ENCODE measurements at regions not wholly inside any gene's neighbourhood (a gene's known extent, or its start where the extent isn't known, plus 50 kb on each side); places are given as distances from the start of the nearest gene placed in this dataset.

GRCh38 chr9:135030566-135031226 lies 56.8 kb upstream of the OLFM1 start:
- Histone ChIP-seq H3K27me3 (ENCODE audit: control insufficient read depth, insufficient read depth, low read length) (no peaks in the 10 kb centered on the region), H3K9ac (ENCODE audit: low read depth, low read length) (no peak overlapping the region), H3K9me3 (ENCODE audit: control insufficient read depth, insufficient read depth, low read length) (no peaks in the 10 kb centered on the region), H3K27ac (ENCODE audit: low read depth, low read length) (no peak overlapping the region), H3K4me3 (ENCODE audit: low read depth, low read length) (no peak overlapping the region), H3K4me1 (ENCODE audit: control insufficient read depth, insufficient read depth, low read length) (no peaks in the 10 kb centered on the region), H3K36me3 (ENCODE audit: control insufficient read depth, insufficient read depth, low read length) (no peaks in the 10 kb centered on the region)

- Histone ChIP-seq H3K27ac (ENCODE audit: low read depth, low read length) (no peak overlapping the region), H3K9ac (ENCODE audit: low read depth, low read length) (no peak overlapping the region), H3K4me3 (ENCODE audit: low read depth, low read length) (no peak overlapping the region), H3K27me3 (ENCODE audit: control insufficient read depth, insufficient read depth, low read length) (no peaks in the 10 kb centered on the region), H3K36me3 (ENCODE audit: control insufficient read depth, insufficient read depth, low read length) (no peaks in the 10 kb centered on the region), H3K4me1 (ENCODE audit: control insufficient read depth, insufficient read depth, low read length) (no peaks in the 10 kb centered on the region), H3K9me3 (ENCODE audit: control insufficient read depth, insufficient read depth, low read length) (no peaks in the 10 kb centered on the region)
Measured at GRCh38 chr9:135032041-135032835, 55.2 kb upstream of the OLFM1 start.

- no peaks in the 10 kb centered on the region for H3K9me3 ChIP-seq (ENCODE audit: control insufficient read depth, insufficient read depth, low read length)
- H3K4me3 ChIP-seq (ENCODE audit: low read depth, low read length), result no peak overlapping the region
- H3K27me3 ChIP-seq (ENCODE audit: control insufficient read depth, insufficient read depth, low read length), result no peaks in the 10 kb centered on the region
- no peak overlapping the region for H3K27ac ChIP-seq (ENCODE audit: low read depth, low read length)
- no peaks in the 10 kb centered on the region for H3K4me1 ChIP-seq (ENCODE audit: control insufficient read depth, insufficient read depth, low read length)
- H3K9ac ChIP-seq (ENCODE audit: low read depth, low read length), result no peak overlapping the region
- H3K36me3 ChIP-seq (ENCODE audit: control insufficient read depth, insufficient read depth, low read length), result no peaks in the 10 kb centered on the region
Measured at GRCh38 chr9:135032868-135033460, 54.5 kb upstream of the OLFM1 start.

- no peaks in the 10 kb centered on the region for H3K4me1 ChIP-seq (ENCODE audit: control insufficient read depth, insufficient read depth, low read length)
- no peaks in the 10 kb centered on the region for H3K36me3 ChIP-seq (ENCODE audit: control insufficient read depth, insufficient read depth, low read length)
- no peaks in the 10 kb centered on the region for H3K27me3 ChIP-seq (ENCODE audit: control insufficient read depth, insufficient read depth, low read length)
- no peak overlapping the region for H3K9ac ChIP-seq (ENCODE audit: low read depth, low read length)
- H3K9me3 ChIP-seq (ENCODE audit: control insufficient read depth, insufficient read depth, low read length), result no peaks in the 10 kb centered on the region
- no peak overlapping the region for H3K4me3 ChIP-seq (ENCODE audit: low read depth, low read length)
- no peak overlapping the region for H3K27ac ChIP-seq (ENCODE audit: low read depth, low read length)
Measured at GRCh38 chr9:135033487-135033886, 54.0 kb upstream of the OLFM1 start.

- no peaks in the 10 kb centered on the region for H3K27me3 ChIP-seq (ENCODE audit: control insufficient read depth, insufficient read depth, low read length)
- no peaks in the 10 kb centered on the region for H3K4me1 ChIP-seq (ENCODE audit: control insufficient read depth, insufficient read depth, low read length)
- no peaks in the 10 kb centered on the region for H3K36me3 ChIP-seq (ENCODE audit: control insufficient read depth, insufficient read depth, low read length)
- H3K9ac ChIP-seq (ENCODE audit: low read depth, low read length), result no peak overlapping the region
- H3K27ac ChIP-seq (ENCODE audit: low read depth, low read length), result no peak overlapping the region
- no peak overlapping the region for H3K4me3 ChIP-seq (ENCODE audit: low read depth, low read length)
- no peaks in the 10 kb centered on the region for H3K9me3 ChIP-seq (ENCODE audit: control insufficient read depth, insufficient read depth, low read length)
Measured at GRCh38 chr9:135034106-135034505, 53.4 kb upstream of the OLFM1 start.

GRCh38 chr9:135035781-135036760 lies 51.4 kb upstream of the OLFM1 start:
- H3K27me3 ChIP-seq (ENCODE audit: control insufficient read depth, insufficient read depth, low read length), result no peaks in the 10 kb centered on the region
- no peak overlapping the region for H3K9ac ChIP-seq (ENCODE audit: low read depth, low read length)
- H3K4me3 ChIP-seq (ENCODE audit: low read depth, low read length), result no peak overlapping the region
- H3K27ac ChIP-seq (ENCODE audit: low read depth, low read length), result no peak overlapping the region
- H3K36me3 ChIP-seq (ENCODE audit: control insufficient read depth, insufficient read depth, low read length), result no peaks in the 10 kb centered on the region
- no peaks in the 10 kb centered on the region for H3K4me1 ChIP-seq (ENCODE audit: control insufficient read depth, insufficient read depth, low read length)
- no peaks in the 10 kb centered on the region for H3K9me3 ChIP-seq (ENCODE audit: control insufficient read depth, insufficient read depth, low read length)

GRCh38 chr9:135036861-135037465 lies 50.5 kb upstream of the OLFM1 start:
- H3K27me3 ChIP-seq (ENCODE audit: control insufficient read depth, insufficient read depth, low read length), result no peaks in the 10 kb centered on the region
- H3K9ac ChIP-seq (ENCODE audit: low read depth, low read length), result no peak overlapping the region
- H3K9me3 ChIP-seq (ENCODE audit: control insufficient read depth, insufficient read depth, low read length), result no peaks in the 10 kb centered on the region
- no peak overlapping the region for H3K27ac ChIP-seq (ENCODE audit: low read depth, low read length)
- H3K4me1 ChIP-seq (ENCODE audit: control insufficient read depth, insufficient read depth, low read length), result no peaks in the 10 kb centered on the region
- H3K4me3 ChIP-seq (ENCODE audit: low read depth, low read length), result no peak overlapping the region
- H3K36me3 ChIP-seq (ENCODE audit: control insufficient read depth, insufficient read depth, low read length), result no peaks in the 10 kb centered on the region

- H3K4me1 ChIP-seq (ENCODE audit: control insufficient read depth, insufficient read depth, low read length), result no peaks in the 10 kb centered on the region
- no peak overlapping the region for H3K4me3 ChIP-seq (ENCODE audit: low read depth, low read length)
- H3K9me3 ChIP-seq (ENCODE audit: control insufficient read depth, insufficient read depth, low read length), result no peaks in the 10 kb centered on the region
- H3K9ac ChIP-seq (ENCODE audit: low read depth, low read length), result no peak overlapping the region
- no peaks in the 10 kb centered on the region for H3K27me3 ChIP-seq (ENCODE audit: control insufficient read depth, insufficient read depth, low read length)
- no peaks in the 10 kb centered on the region for H3K36me3 ChIP-seq (ENCODE audit: control insufficient read depth, insufficient read depth, low read length)
- H3K27ac ChIP-seq (ENCODE audit: low read depth, low read length), result no peak overlapping the region
Measured at GRCh38 chr9:135037521-135038250, 49.8 kb upstream of the OLFM1 start.

Data from HUES48 (cell line).